Amniotic stem cell (primary cell): ENCODE measurements at regions not wholly inside any gene's neighbourhood (a gene's known extent, or its start where the extent isn't known, plus 50 kb on each side); places are given as distances from the start of the nearest gene placed in this dataset.
"Not testable (repeated sequence)": the region's sequence is repeated elsewhere in the genome, so short reads cannot be mapped to it uniquely, and the experiment has no call there.

Experiments
- DNase-seq: peaks from one replicate; lab custom pipeline; 2025; lab: John Stamatoyannopoulos, UW

- no peak for DNase-seq
Measured at GRCh38 chr11:69572233-69572860, 68.6 kb upstream of the CCND1 start.

- DNase-seq: no peak
Measured at GRCh38 chr11:69572861-69573260, 68.1 kb upstream of the CCND1 start.

DNA sequence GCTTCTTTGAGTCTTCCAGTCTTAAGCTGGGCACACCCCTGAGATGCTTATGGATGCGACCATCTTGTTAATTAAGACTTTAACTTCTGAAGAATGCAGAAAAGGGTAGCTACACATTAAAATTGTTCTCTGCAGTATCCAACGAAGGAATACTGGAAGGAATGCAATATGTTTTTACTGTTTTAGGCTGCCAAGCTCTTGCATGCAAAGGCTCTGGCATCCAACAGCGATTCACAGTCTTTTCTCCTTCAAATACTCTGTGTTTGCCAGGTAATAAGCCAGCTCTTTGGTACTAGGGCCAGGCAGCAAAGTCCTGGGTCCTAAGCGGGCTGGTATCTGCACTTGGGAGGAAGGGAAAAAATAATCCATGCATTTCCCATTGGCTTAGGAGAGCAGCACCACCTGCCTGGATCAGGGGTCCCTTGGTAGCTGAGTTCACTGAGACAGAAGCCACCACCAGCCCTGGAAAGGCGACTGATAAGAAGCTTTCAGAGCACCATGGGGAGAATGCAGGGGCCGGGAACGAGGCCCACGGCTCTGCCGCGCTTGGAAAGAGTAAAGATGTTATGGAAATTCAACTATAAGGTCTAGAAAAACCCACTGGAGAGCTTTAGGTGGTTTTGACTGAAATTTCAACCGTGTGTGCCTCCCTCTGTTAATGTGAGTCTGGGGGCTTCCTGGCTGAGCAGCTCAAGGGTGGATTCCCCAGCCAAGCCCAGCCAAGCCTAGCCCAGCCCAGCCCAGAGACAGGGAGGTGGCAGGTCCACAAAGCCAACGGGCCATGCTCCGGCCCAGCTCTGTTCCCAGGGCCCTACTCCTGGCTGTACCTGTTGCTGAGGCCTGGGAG lies 67.0 kb upstream of the CCND1 start:
- DNase-seq: no peak

DNA sequence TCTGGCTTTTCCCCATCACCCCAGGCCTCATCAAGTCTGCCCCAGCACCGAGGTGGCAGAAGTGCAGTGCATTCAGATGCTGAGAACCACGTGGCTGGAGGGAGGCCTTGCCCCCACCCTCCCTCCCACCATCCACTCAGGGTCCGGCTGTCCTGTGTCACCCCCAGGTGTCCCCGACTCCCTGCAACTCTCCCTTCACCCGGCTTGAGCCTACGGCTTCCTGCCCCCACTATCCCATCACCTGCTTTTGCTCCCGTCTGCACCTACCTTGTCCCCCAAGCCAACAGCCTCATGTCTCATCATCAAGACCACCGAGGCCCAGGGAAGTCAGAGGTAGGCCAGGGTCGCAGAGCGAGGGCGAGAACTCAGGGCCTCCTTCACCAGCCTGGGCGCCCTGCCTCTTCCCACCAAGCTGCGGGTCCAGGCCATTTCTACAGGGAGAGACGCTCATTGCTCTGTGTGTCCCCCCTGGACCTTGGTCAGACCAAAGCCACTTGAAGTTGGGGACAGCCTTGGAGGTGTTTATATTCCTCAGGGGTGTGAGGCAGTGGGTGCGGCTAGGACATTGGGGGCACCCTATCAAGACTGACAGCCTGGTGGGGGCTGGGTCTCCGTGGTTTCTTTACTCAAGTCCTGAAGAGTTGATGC lies 66.2 kb upstream of the CCND1 start:
- DNase-seq: no peak

- DNase-seq: no peak
Measured at GRCh38 chr11:69575296-69576068, 65.5 kb upstream of the CCND1 start.

DNA sequence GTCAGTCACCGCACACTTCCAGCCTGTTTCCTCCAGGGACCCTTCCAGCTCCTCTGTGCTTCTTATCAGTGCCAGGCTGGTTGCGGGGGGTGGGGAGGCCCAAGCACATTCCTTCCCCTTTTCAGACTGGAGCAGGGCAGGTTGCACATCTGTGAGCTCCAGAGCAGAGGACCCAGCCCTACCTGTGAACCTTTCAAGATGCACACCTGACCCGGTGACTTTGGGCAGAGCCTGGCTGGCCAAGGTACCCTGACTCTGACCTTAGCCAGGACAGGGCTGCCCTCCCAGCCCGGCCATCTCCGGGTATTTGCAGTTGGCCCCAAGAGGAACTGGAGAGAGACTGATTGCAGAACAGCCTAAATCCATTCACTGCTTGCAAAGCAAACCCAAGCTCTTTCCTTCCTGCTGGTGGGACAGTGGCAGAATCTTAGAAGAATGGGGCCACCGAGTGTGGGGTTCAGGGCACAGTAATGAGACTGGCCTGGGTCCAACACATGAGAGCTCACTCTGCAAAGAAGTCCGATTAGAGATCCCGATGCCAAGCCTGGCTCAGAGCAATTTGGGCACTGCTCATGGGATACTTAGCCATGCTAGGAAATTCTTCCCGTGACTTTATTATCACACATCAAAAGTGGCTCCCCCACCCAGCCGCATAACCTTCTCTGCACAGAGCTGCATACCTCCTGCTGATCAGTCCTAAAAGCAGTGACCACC lies 64.7 kb upstream of the CCND1 start:
- no peak for DNase-seq

GRCh38 chr11:69578167-69578566 lies 62.8 kb upstream of the CCND1 start:
- DNase-seq: no peak

GRCh38 chr11:69580529-69580928 lies 60.4 kb upstream of the CCND1 start:
- no peak for DNase-seq

- DNase-seq: no peak
Measured at GRCh38 chr11:69582756-69583467, 58.0 kb upstream of the CCND1 start.

DNA sequence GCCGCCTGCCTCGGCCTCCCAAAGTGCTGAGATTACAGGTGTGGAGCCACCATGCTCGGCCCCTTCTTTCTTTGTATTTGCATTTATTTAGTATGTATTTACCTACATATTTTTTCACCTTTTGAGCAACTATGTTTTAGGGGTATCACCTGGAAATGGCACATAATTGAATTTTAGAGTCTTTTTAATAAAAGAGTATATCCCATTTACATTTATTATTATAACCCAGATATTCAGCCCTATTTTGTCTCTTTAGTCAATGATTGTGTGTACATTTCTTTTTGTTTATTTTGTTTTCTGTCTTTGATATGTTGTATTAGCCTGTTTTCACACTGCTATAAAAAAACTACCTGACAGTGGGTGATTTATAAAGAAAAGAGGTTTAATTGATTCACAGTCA lies 56.8 kb upstream of the CCND1 start:
- DNase-seq: no peak

GRCh38 chr11:69585385-69585784 lies 55.6 kb upstream of the CCND1 start:
- DNase-seq: no peak

DNA sequence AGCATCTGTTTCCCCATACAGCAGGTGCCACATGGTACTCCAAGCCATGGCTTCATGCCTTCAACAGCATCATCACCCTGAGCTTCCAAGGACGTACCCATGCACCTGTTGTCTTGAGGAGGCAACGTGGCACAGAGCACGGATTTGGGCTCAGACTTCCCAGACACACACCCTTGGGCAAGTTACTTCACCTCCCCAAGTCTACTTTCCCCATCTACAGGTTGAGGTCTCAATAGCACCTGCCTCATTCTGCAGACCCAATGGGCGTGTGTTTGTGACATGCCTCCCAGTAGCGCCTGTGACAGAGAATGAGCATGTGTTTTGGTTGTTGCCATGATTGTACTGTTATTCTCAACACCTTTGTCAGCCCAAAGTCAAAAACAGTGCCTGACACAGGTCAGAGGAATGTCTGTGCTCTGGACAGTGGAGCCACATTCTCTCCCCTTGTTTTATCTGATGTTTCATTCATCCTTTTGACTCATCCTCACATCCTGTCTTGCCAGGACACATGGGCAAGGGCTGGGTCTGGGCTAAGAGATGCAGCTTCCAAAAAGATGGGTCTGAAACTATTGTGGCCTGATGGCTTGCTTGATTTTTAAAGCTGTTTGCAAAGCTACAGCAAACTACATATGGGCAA lies 53.4 kb upstream of the CCND1 start:
- DNase-seq: no peak

DNA sequence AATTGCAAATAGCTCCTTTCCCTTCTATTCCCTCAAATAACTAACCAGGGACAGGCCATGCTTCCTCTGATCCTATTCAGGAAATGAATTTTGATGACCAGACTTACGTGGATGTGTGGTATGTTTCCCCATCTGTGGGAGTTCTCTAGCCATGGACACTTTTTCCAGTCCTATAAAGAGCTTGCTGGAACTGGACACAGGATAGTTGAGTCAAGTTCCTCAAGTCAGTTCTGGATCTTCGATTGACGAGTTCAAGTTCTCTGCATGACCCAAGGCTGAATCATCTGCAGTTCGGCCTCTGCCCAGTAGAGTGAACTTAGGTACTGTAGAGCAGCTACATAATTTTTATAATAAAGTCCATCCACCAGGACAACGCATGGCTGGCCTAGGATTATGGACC lies 52.7 kb upstream of the CCND1 start:
- peak; percentile 44 for DNase-seq

DNA sequence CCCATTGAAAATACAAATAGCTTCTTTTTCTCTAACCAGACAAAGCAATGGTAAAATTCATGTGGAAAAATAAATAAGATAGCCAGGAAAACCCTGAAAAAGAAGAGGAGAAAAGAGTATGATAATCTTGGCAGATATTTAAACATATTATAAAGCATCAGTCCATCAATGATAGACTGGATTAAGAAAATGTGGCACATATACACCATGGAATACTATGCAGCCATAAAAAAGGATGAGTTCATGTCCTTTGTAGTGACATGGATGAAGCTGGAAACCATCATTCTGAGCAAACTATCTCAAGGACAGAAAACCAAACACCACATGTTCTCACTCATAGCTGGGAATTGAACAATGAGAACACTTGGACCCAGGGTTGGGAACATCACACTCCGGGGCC lies 50.9 kb upstream of the CCND1 start:
- DNase-seq: not testable (repeated sequence)
